ENCODE measurements at regions not wholly inside any gene's neighbourhood (a gene's known extent, or its start where the extent isn't known, plus 50 kb on each side); places are given as distances from the start of the nearest gene placed in this dataset.

DNA sequence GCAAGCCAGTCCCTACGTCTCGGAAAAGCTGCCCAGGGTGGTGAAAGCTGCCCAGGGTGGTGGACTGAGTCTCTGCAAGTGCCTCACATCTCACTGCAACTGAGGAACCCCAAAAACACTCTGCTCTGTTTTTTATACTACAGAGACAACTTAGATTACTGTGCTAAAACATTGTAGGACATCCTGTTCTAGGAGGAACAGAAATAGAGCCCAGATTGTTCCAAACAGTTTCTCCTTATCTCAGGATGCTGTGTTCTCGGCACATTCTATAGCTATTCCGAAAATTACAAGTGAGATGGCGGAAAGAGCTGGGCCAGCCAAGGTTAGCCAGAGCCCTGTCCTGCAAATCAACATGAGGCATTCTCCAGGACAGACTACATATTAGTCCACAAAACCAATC is 138.7 kb downstream of the LRIG3 start:
- TF ChIP-seq, protein P1, sequence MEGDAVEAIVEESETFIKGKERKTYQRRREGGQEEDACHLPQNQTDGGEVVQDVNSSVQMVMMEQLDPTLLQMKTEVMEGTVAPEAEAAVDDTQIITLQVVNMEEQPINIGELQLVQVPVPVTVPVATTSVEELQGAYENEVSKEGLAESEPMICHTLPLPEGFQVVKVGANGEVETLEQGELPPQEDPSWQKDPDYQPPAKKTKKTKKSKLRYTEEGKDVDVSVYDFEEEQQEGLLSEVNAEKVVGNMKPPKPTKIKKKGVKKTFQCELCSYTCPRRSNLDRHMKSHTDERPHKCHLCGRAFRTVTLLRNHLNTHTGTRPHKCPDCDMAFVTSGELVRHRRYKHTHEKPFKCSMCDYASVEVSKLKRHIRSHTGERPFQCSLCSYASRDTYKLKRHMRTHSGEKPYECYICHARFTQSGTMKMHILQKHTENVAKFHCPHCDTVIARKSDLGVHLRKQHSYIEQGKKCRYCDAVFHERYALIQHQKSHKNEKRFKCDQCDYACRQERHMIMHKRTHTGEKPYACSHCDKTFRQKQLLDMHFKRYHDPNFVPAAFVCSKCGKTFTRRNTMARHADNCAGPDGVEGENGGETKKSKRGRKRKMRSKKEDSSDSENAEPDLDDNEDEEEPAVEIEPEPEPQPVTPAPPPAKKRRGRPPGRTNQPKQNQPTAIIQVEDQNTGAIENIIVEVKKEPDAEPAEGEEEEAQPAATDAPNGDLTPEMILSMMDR (IDR thresholded peaks at IDR 0.05 in 8 of 11, conservative IDR thresholded peaks at IDR 0.05 in 3 of 11), result no peak
- no peak for TF ChIP-seq POLR2A (IDR thresholded peaks at IDR 0.05)

Measured in spleen (tissue), 7 donors.